ENCODE measurements at regions not wholly inside any gene's neighbourhood (a gene's known extent, or its start where the extent isn't known, plus 50 kb on each side); places are given as distances from the start of the nearest gene placed in this dataset.
A peak's percentile ranks its signal among the peaks of the same experiment; 100 is the strongest.

GRCh38 chr7:115086146-115086841 lies 164.4 kb downstream of the MDFIC start:
- no peak for TF ChIP-seq EZH2 (IDR thresholded peaks at IDR 0.05; ENCODE audit: borderline replicate concordance, low read depth, low read length, poor library complexity, severe bottlenecking)
- peak; percentile 36; the same call in 1 of the 2 replicates for TF ChIP-seq CTCF (conservative IDR thresholded peaks at IDR 0.05; ENCODE audit: low read depth, low read length)

Data from A673 (cell line).